ENCODE measurements at regions not wholly inside any gene's neighbourhood (a gene's known extent, or its start where the extent isn't known, plus 50 kb on each side); places are given as distances from the start of the nearest gene placed in this dataset.

DNA sequence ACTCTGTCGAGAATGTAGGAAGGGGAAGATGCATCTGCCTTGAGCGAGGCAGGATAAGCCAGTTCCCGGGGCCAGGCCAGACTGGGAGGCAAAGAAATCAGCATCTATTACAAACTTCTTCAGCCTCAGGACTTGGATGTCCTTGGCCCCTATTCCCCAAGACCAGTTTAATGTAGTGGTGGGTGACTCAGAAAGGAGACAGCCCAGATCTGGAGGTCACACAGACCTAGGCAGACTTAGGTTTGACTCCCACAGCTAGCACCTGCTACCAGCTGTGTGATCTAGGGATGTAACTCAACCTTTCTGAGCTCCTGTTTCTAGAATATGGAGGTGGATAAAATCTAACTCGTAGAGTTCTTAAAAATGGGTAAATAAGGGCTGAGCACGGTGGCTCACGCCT is 409.5 kb upstream of the PROK2 start:
- H3K9me3 Mint-ChIP-seq, result peaks cover 8% of the 10 kb centered on the region; the same call in 1 of the 3 replicates
- ATAC-seq (no peak), DNase-seq (ENCODE audit: low spot score) (no peak)
- H2AFZ ChIP-seq, result peak overlapping the region; percentile 69; the same call in 1 of the 2 replicates
- no peaks in the 10 kb centered on the region for H3K36me3 Mint-ChIP-seq (ENCODE audit: low read depth)
- H3F3A ChIP-seq (replicated peaks; ENCODE audit: low read depth), result no peaks in the 10 kb centered on the region
- no peaks in the 10 kb centered on the region for H3K27me3 Mint-ChIP-seq (ENCODE audit: insufficient read depth, low read depth, poor library complexity)
- no peaks in the 10 kb centered on the region for H3K79me2 ChIP-seq (replicated peaks; ENCODE audit: insufficient read depth)
- no peak overlapping the region for H3K27ac Mint-ChIP-seq
- H3K4me3 ChIP-seq, result no peak overlapping the region
- TF ChIP-seq ZNF462 (CRISPR knock-in tag; IDR thresholded peaks at IDR 0.05) (no peak), ZNF114 (CRISPR knock-in tag; IDR thresholded peaks at IDR 0.05) (no peak), REST (IDR thresholded peaks at IDR 0.05; ENCODE audit: unreplicated experiment) (no peak), ZNF331 (CRISPR knock-in tag; IDR thresholded peaks at IDR 0.05; ENCODE audit: low read depth) (no peak), EZH2phosphoT487 (IDR thresholded peaks at IDR 0.05; ENCODE audit: unreplicated experiment) (no peak), CTCF (conservative IDR thresholded peaks at IDR 0.05; ENCODE audit: low read depth in 2 of 2) (no peak), JUNB (IDR thresholded peaks at IDR 0.05; ENCODE audit: unreplicated experiment) (no peak), ETS1 (IDR thresholded peaks at IDR 0.05) (no peak), EZH2 (IDR thresholded peaks at IDR 0.05; ENCODE audit: low read depth, unreplicated experiment) (no peak), NANOG (IDR thresholded peaks at IDR 0.05; ENCODE audit: borderline replicate concordance) (no peak), STAT1 (IDR thresholded peaks at IDR 0.05; ENCODE audit: unreplicated experiment) (no peak), CREB1 (CRISPR knock-in tag; IDR thresholded peaks at IDR 0.05; ENCODE audit: low read depth) (no peak), POLR2AphosphoS5 (IDR thresholded peaks at IDR 0.05; ENCODE audit: low read depth) (no peak)
- peaks cover 5% of the 10 kb centered on the region; the same call in 2 of the 3 replicates for H3K4me1 Mint-ChIP-seq
- H3K27ac ChIP-seq (ENCODE audit: low read depth), result no peak overlapping the region
- no peaks in the 10 kb centered on the region for H3K36me3 ChIP-seq (ENCODE audit: insufficient read depth)
- no peaks in the 10 kb centered on the region for H3K27me3 ChIP-seq (ENCODE audit: insufficient read depth)
- peaks cover 16% of the 10 kb centered on the region; the same call in 1 of the 2 replicates for H3K9me2 ChIP-seq (ENCODE audit: insufficient read depth)
- no peaks in the 10 kb centered on the region for H4K20me1 ChIP-seq (replicated peaks; ENCODE audit: insufficient read depth)
- H3K4me1 ChIP-seq (ENCODE audit: insufficient read depth), result no peaks in the 10 kb centered on the region
- no peak overlapping the region for H3K4me2 ChIP-seq
- H3K4me3 Mint-ChIP-seq, result no peak overlapping the region
